Transverse colon (tissue), 4 donors: ENCODE measurements at regions not wholly inside any gene's neighbourhood (a gene's known extent, or its start where the extent isn't known, plus 50 kb on each side); places are given as distances from the start of the nearest gene placed in this dataset.

Source experiments
- DNase-seq: peaks from one replicate; pipeline ENCODE4 v3.0.0-alpha.2; 2019
- H3K27ac ChIP-seq, 4 donors: fragments of 200-600 bp; sonication (generic); 2 replicates each; pipeline ENCODE4 v1.5.1; 2016 to 2018; ENCODE audit warnings: inconsistent platforms in 4 of 4
- H3K27me3 ChIP-seq: fragments of 200-600 bp; sonication (generic); 2 replicates; pipeline ENCODE4 v1.5.1; 2017; ENCODE audit warnings: inconsistent platforms
- H3K36me3 ChIP-seq, 4 donors: fragments of 200-600 bp; sonication (generic); 2 replicates each; pipeline ENCODE4 v1.5.1; 2017 to 2019; ENCODE audit warnings: inconsistent platforms in 4 of 4
- H3K4me1 ChIP-seq, 4 donors: fragments of 200-600 bp; sonication (generic); 2 replicates each; pipeline ENCODE4 v1.5.1; 2017 to 2020; ENCODE audit warnings: inconsistent platforms in 4 of 4
- H3K4me3 ChIP-seq, 4 donors: fragments of 200-600 bp; sonication (generic); 1 replicate in 1 of 4; 2 replicates in 3 of 4; pipeline versions ENCODE4 v1.5.1 to v1.6.1; 2017 to 2019; ENCODE audit warnings: inconsistent platforms in 4 of 4
- H3K9me3 ChIP-seq, 2 donors: fragments of 200-600 bp; sonication (generic); 2 replicates each; pipeline ENCODE4 v1.5.1; 2017 to 2019; ENCODE audit warnings: inconsistent platforms in 2 of 2
- EP300 ChIP-seq: sonication (generic); formaldehyde crosslinking; IDR thresholded peaks from one replicate; pipeline ENCODE4 v1.6.1; 2017; ENCODE audit warnings: antibody characterized with exemption, low read depth
- POLR2A ChIP-seq: fragments of 450-650 bp; IDR thresholded peaks from one replicate; pipeline ENCODE4 v1.6.1; 2016; ENCODE audit warnings: antibody characterized with exemption, mild to moderate bottlenecking, moderate library complexity
- POLR2AphosphoS5 ChIP-seq, 3 donors: sonication (generic); formaldehyde crosslinking; IDR thresholded peaks; one replicate each; pipeline ENCODE4 v1.6.1; 2016; ENCODE audit warnings: antibody characterized with exemption in 3 of 3
- WGBS, 2 donors: methylation state at CpG; one replicate each; pipeline ENCODE4 v1.1.5; 2018; ENCODE audit warnings: low coverage in 1 of 2; 5-methylcytosine and 5-hydroxymethylcytosine counted together
- in situ Hi-C, 4 donors: fragments of 200-750 bp; cut with MboI; loops; one replicate each; pipeline versions ENCODE4 v1.15.0 to v1.15.1; 2017; ENCODE audit warnings: low sequenced_read_pairs in 3 of 4, low pct_ligation_motif_present in 1 of 4, low pct_unique_long_range_greater_than_20kb in 1 of 4
- intact Hi-C: fragments of 100-400 bp; cut with DNase I; formaldehyde crosslinking; loops from one replicate; pipeline ENCODE4 v1.15.1; 2023; ENCODE audit warnings: low total_unique reads
- TF ChIP-seq, protein P1 (sequence below), 5 experiments: fragments of 200-600 bp in 3 of 5; fragments of 450-650 bp in 2 of 5; sonication (generic) in 3 of 5; IDR thresholded peaks; 1 replicate in 2 of 5; 2 replicates in 3 of 5; pipeline ENCODE4 v1.5.1; 2016 to 2017; ENCODE audit warnings: antibody characterized with exemption in 5 of 5, inconsistent platforms in 3 of 5, mild to moderate bottlenecking in 2 of 5, moderate library complexity in 1 of 5

DNA sequence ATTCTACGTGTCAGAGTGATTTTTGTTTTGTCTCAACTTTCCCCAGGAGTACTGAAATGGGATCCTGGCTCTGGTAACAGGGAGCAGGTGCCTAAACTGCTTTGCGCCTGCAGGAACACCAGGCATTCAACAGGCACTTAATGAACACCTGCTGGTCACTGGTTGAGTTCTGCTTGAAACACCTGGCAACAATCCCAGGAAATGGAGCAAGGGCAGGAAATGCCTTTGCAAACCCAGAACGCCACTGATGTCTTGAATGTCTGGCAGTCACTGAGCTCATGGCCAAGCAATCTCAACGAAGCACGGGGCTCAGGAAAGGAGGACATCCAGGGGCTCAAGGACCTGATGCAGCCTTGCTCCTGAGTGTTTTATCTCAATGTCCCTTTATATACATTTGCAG is 360.0 kb upstream of the RAB6C start:
- intact Hi-C loops = no loop called here
- Histone ChIP-seq H3K9me3 (no peaks in the 10 kb centered on the region), H3K4me1 (no peaks in the 10 kb centered on the region), H3K4me3 (no peak overlapping the region), H3K27ac (no peak overlapping the region), H3K27me3 (no peaks in the 10 kb centered on the region), H3K36me3 (no peaks in the 10 kb centered on the region)
- TF ChIP-seq, protein P1, sequence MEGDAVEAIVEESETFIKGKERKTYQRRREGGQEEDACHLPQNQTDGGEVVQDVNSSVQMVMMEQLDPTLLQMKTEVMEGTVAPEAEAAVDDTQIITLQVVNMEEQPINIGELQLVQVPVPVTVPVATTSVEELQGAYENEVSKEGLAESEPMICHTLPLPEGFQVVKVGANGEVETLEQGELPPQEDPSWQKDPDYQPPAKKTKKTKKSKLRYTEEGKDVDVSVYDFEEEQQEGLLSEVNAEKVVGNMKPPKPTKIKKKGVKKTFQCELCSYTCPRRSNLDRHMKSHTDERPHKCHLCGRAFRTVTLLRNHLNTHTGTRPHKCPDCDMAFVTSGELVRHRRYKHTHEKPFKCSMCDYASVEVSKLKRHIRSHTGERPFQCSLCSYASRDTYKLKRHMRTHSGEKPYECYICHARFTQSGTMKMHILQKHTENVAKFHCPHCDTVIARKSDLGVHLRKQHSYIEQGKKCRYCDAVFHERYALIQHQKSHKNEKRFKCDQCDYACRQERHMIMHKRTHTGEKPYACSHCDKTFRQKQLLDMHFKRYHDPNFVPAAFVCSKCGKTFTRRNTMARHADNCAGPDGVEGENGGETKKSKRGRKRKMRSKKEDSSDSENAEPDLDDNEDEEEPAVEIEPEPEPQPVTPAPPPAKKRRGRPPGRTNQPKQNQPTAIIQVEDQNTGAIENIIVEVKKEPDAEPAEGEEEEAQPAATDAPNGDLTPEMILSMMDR (IDR thresholded peaks at IDR 0.05) = no peak
- TF ChIP-seq POLR2A = no peak
- no peak for TF ChIP-seq POLR2AphosphoS5 (IDR thresholded peaks at IDR 0.05)
- TF ChIP-seq EP300 = no peak
- in situ Hi-C loops = no loop called here
- 29 to 50% methylated on average over 1 to 5 of the region's 5 CpGs for WGBS, 2 donors
- no peak for DNase-seq

DNA sequence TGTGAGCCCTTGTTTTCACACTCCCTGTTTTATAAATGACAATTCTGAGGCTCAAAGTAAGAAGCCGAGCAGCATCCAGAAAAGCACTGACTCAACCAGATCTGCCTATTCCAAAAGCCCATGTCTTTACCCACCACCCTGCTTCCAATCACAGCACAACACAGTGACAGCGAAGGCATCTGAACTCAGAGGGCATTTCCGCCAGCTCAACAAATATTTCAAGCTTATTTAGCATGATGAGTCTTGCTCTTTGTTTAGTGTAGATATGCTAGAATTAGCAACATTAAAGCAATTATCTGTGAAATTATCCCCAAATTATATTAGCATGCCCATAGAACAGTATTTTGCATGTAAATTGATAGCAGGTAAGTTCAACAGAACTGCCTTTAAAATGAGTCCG is 359.1 kb upstream of the RAB6C start:
- intact Hi-C loops = no loop called here
- WGBS, 2 donors = 81 to 92% methylated on average over 4 of the region's 4 CpGs
- Histone ChIP-seq H3K27me3 (no peaks in the 10 kb centered on the region), H3K36me3 (no peaks in the 10 kb centered on the region), H3K9me3 (no peaks in the 10 kb centered on the region), H3K4me1 (no peaks in the 10 kb centered on the region), H3K27ac (no peak overlapping the region), H3K4me3 (no peak overlapping the region)
- TF ChIP-seq, protein P1 (IDR thresholded peaks at IDR 0.05) = no peak
- TF ChIP-seq EP300 = no peak
- TF ChIP-seq POLR2A = no peak
- TF ChIP-seq POLR2AphosphoS5 (IDR thresholded peaks at IDR 0.05) = no peak
- no peak for DNase-seq
- in situ Hi-C loops = no loop called here

GRCh38 chr2:129623783-129624182 is 355.7 kb upstream of the RAB6C start:
- in situ Hi-C loops = no loop called here
- Histone ChIP-seq H3K27me3 (no peaks in the 10 kb centered on the region), H3K4me3 (no peak overlapping the region), H3K4me1 (no peaks in the 10 kb centered on the region), H3K36me3 (no peaks in the 10 kb centered on the region), H3K27ac (no peak overlapping the region), H3K9me3 (no peaks in the 10 kb centered on the region)
- TF ChIP-seq POLR2AphosphoS5 (IDR thresholded peaks at IDR 0.05) = no peak
- no peak for DNase-seq
- intact Hi-C loops = no loop called here
- 80 to 87% methylated on average over 1 to 6 of the region's 6 CpGs for WGBS, 2 donors

DNA sequence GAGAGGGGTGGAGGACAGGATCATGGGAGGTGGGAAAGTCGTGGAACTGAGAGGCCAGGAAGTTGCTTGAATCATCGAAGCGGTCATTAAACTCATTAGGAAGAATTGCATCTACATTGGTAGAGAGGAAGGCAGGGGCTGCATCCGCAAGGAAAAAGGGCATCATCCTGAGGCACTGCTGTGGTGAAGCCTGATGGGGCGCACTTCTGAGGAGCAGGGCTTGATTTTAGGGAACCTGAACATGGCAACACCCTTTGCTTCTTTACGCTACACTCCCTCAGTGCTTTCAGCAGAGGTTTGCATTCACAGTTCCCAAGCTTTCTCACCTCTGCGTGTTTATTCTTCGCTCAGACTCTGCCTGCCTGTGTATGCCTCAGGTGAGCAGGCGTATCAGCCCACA is 352.0 kb upstream of the RAB6C start:
- Histone ChIP-seq H3K4me1 (no peaks in the 10 kb centered on the region), H3K36me3 (no peaks in the 10 kb centered on the region), H3K27me3 (no peaks in the 10 kb centered on the region), H3K4me3 (no peak overlapping the region), H3K27ac (no peak overlapping the region), H3K9me3 (no peaks in the 10 kb centered on the region)
- TF ChIP-seq POLR2AphosphoS5 (IDR thresholded peaks at IDR 0.05) (no peak), EP300 (no peak), POLR2A (no peak)
- TF ChIP-seq, protein P1 (IDR thresholded peaks at IDR 0.05) = no peak
- intact Hi-C loops (no loop called here), in situ Hi-C loops (no loop called here)
- no peak for DNase-seq
- 84 to 86% methylated on average over 5 to 9 of the region's 9 CpGs for WGBS, 2 donors

DNA sequence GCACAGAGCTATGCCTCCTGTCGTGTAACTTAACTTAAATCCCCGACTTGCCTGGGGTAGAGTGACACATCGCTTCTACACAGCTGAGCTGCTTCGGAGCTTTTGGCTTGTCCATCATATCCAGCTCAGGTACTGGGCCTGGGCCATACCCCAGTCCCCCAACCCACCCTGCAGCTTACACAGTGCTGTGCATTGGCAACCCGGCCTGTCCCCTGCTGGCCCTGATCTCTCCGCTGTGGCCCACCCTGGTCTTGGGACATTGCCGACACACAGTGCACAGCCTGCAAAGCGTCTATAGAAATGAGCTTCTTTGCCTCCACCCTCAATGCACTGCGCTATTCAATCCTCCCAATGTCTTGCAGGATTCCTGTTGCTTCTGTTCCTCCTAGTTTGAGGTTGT is 342.8 kb upstream of the RAB6C start:
- TF ChIP-seq POLR2AphosphoS5 (IDR thresholded peaks at IDR 0.05) (no peak), POLR2A (no peak), EP300 (no peak)
- TF ChIP-seq, protein P1 (IDR thresholded peaks at IDR 0.05) = no peak
- H3K4me1 ChIP-seq = no peaks in the 10 kb centered on the region
- H3K4me3 ChIP-seq = no peak overlapping the region
- in situ Hi-C loops = no loop called here
- intact Hi-C loops = no loop called here
- WGBS, 2 donors = 83 to 97% methylated on average over 7 to 9 of the region's 9 CpGs
- H3K36me3 ChIP-seq = no peaks in the 10 kb centered on the region
- no peaks in the 10 kb centered on the region for H3K9me3 ChIP-seq
- DNase-seq = no peak
- H3K27ac ChIP-seq = no peak overlapping the region
- no peaks in the 10 kb centered on the region for H3K27me3 ChIP-seq
